Lung (tissue), 11 donors: ENCODE measurements at regions not wholly inside any gene's neighbourhood (a gene's known extent, or its start where the extent isn't known, plus 50 kb on each side); places are given as distances from the start of the nearest gene placed in this dataset.

Experiments used
- ATAC-seq: fragments of 200-7000 bp; cut with Tn5 transposase; one replicate; pipeline ENCODE4 v1.9.1; 2020; ENCODE audit warnings: moderate number of reproducible peaks; ENCODE audit not compliant: insufficient read depth, low FRiP score
- DNase-seq, 3 donors: peaks; one replicate each; pipeline ENCODE4 v3.0.0-alpha.2; 2013 to 2017
- H3K27ac ChIP-seq, 2 donors: one replicate each; pipeline ENCODE4 v1.5.1; 2013; ENCODE audit warnings: mild to moderate bottlenecking in 2 of 2, moderate library complexity in 2 of 2, control low read depth in 1 of 2, inconsistent platforms in 1 of 2, low read depth in 1 of 2, low read length in 1 of 2
- H3K27me3 ChIP-seq, 3 donors: one replicate each; pipeline ENCODE4 v1.5.1; 2013; ENCODE audit warnings: low read length in 2 of 3; ENCODE audit not compliant: control insufficient read depth in 3 of 3, insufficient read depth in 3 of 3
- H3K36me3 ChIP-seq, 4 donors: one replicate each; pipeline ENCODE4 v1.5.1; 2013; ENCODE audit warnings: low read length in 4 of 4, mild to moderate bottlenecking in 1 of 4, moderate library complexity in 1 of 4; ENCODE audit not compliant: control insufficient read depth in 4 of 4, insufficient read depth in 4 of 4
- H3K4me1 ChIP-seq, 5 donors: one replicate each; pipeline ENCODE4 v1.5.1; 2013; ENCODE audit warnings: low read length in 5 of 5, mild to moderate bottlenecking in 2 of 5, moderate library complexity in 1 of 5; ENCODE audit not compliant: control insufficient read depth in 5 of 5, insufficient read depth in 5 of 5
- H3K4me3 ChIP-seq: one replicate; pipeline ENCODE4 v1.5.1; 2013; ENCODE audit warnings: mild to moderate bottlenecking, control low read depth, moderate library complexity
- H3K9ac ChIP-seq, 2 donors: one replicate each; pipeline ENCODE4 v1.5.1; 2013; ENCODE audit warnings: low read length in 2 of 2, control low read depth in 1 of 2; ENCODE audit not compliant: insufficient read depth in 1 of 2
- H3K9me3 ChIP-seq, 4 donors: one replicate each; pipeline ENCODE4 v1.5.1; 2013; ENCODE audit warnings: low read length in 3 of 4, mild to moderate bottlenecking in 1 of 4, moderate library complexity in 1 of 4; ENCODE audit not compliant: control insufficient read depth in 4 of 4, insufficient read depth in 3 of 4
- WGBS, 2 donors: extraction: QIAGEN DNeasy Blood & Tissue Kit; methylation state at CpG; one replicate each; pipeline ENCODE4 v1.1.7; 2013; 5-methylcytosine and 5-hydroxymethylcytosine counted together
- TF ChIP-seq, protein P1 (sequence below): IDR thresholded peaks from 2 replicates; pipeline ENCODE4 v1.5.1; 2012; ENCODE audit warnings: mild to moderate bottlenecking; ENCODE audit errors: control extremely low read depth, extremely low read depth
- donor health status: control.
- donor health status: control.
- donor health status: Bipolar disorder and iron deficiency.
- donor health status: healthy.
- donor health status: DM: yes; HTN: yes; CAD: no.

DNA sequence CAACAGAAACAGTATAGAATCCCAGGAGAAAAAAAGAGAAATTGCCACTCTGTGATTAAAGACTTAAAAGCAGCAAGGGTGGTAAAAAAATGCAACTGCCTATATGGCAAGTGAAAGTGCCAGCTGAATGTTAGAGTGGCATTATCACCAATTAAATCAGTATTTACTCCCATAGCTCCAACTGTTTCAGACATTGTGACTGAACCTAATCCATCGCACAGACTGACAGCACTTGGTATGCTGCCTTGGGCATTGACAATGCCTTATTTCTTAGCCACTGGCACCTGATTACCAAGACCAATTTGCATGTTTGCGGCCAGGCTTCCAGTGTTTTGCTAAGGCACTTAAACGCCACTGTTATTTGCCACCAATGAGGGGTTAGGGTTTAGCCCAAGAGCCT is 201.9 kb upstream of the NECTIN3 start:
- no peak for DNase-seq

DNA sequence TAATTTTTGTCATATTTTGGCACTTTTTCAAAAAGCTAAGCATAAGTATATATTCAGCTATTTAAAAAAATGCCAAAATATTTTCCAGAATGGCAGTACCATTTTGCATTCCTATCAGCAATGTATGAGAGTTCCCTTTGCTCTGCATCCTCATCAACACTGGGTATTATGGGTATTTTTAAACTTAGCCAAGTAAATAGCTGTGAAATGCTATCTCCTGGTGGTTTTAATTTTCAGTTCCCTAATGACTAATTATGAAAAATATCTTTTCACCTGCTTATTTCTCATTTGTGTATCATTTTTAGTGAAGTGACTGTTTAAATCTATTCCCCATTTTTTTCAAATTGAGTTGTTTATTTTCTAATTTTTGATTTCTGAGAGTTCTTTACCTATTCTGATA is 199.7 kb upstream of the NECTIN3 start:
- TF ChIP-seq, protein P1, sequence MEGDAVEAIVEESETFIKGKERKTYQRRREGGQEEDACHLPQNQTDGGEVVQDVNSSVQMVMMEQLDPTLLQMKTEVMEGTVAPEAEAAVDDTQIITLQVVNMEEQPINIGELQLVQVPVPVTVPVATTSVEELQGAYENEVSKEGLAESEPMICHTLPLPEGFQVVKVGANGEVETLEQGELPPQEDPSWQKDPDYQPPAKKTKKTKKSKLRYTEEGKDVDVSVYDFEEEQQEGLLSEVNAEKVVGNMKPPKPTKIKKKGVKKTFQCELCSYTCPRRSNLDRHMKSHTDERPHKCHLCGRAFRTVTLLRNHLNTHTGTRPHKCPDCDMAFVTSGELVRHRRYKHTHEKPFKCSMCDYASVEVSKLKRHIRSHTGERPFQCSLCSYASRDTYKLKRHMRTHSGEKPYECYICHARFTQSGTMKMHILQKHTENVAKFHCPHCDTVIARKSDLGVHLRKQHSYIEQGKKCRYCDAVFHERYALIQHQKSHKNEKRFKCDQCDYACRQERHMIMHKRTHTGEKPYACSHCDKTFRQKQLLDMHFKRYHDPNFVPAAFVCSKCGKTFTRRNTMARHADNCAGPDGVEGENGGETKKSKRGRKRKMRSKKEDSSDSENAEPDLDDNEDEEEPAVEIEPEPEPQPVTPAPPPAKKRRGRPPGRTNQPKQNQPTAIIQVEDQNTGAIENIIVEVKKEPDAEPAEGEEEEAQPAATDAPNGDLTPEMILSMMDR = no peak
- Histone ChIP-seq H3K27me3 (no peaks in the 10 kb centered on the region), H3K9ac (no peak overlapping the region), H3K9me3 (peaks cover 0 to 4% (median 0%) of the 10 kb centered on the region in 4 donors), H3K27ac (no peak overlapping the region), H3K36me3 (no peaks in the 10 kb centered on the region), H3K4me1 (no peaks in the 10 kb centered on the region), H3K4me3 (no peak overlapping the region)
- DNase-seq = no peak
- ATAC-seq = no peak

More for the DNA sequence above, 201.9 kb upstream of the NECTIN3 start:
- H3K27ac ChIP-seq = no peak overlapping the region
- no peaks in the 10 kb centered on the region for H3K27me3 ChIP-seq
- peaks cover 0 to 1% (median 0%) of the 10 kb centered on the region in 4 donors for H3K9me3 ChIP-seq
- H3K9ac ChIP-seq = no peak overlapping the region
- ATAC-seq = no peak
- TF ChIP-seq, protein P1 = no peak
- H3K4me1 ChIP-seq = no peaks in the 10 kb centered on the region
- no peak overlapping the region for H3K4me3 ChIP-seq
- no peaks in the 10 kb centered on the region for H3K36me3 ChIP-seq
- WGBS, 2 donors = 94% methylated on average over 3 of the region's 3 CpGs

DNA sequence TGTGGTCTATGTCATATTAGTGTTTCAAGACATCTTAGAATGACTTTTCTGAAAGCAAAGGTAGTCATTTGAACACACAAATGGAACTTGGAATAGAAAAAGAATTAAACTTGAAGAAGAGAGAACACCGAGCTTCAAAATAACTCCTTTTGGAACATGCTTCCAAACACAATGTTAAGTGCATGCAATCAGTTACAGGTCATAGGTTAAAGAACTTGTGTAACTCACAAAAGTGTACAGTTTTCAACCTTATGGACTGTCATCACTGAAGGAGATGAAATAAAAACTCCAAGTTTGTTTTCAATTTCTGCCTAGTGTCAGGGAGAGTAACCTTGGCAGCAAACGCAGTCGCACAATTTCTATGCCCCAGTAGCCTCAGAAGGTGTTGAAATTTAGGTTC is 192.9 kb upstream of the NECTIN3 start:
- H3K9ac ChIP-seq = no peak overlapping the region
- peaks cover 0 to 4% (median 0%) of the 10 kb centered on the region in 4 donors for H3K9me3 ChIP-seq
- H3K36me3 ChIP-seq = no peaks in the 10 kb centered on the region
- DNase-seq (no peak), ATAC-seq (no peak)
- TF ChIP-seq, protein P1 = no peak
- no peak overlapping the region for H3K4me3 ChIP-seq
- WGBS, 2 donors = 79 to 82% methylated on average over 3 of the region's 3 CpGs
- H3K27ac ChIP-seq = no peak overlapping the region
- H3K4me1 ChIP-seq = no peaks in the 10 kb centered on the region
- no peaks in the 10 kb centered on the region for H3K27me3 ChIP-seq

DNA sequence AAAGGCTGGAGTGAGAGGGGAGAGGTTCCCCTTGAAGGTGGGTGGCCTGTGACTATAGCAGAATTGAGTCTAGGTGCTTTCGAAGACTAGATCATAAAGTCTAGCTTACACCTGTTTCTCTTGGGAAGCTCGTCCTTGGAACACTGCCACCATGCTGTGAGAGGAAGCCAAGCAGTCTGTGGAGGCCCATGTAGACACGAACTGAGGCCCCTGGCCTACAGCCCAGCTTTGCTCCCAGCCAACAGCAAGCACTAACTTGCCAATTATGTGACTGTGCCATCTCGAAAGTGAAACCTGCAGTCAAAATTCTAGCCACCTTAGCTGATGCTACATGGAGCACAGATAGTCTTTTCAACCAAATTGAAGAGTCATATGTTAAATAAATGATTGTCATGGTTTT is 190.5 kb upstream of the NECTIN3 start:
- Histone ChIP-seq H3K4me1 (no peaks in the 10 kb centered on the region), H3K27ac (no peak overlapping the region), H3K9me3 (no peaks in the 10 kb centered on the region), H3K9ac (peak overlapping the region in 1 of 2 donors; percentile 13), H3K36me3 (no peaks in the 10 kb centered on the region), H3K27me3 (no peaks in the 10 kb centered on the region), H3K4me3 (no peak overlapping the region)
- no peak for ATAC-seq
- peak in 2 of 3 donors; percentile 15 to 16 for DNase-seq
- TF ChIP-seq, protein P1 = no peak
- 48 to 62% methylated on average over 4 of the region's 4 CpGs for WGBS, 2 donors
